Activated T-cell treated with anti-CD3 and anti-CD28 coated beads for 48 hours (primary cell): ENCODE measurements at regions not wholly inside any gene's neighbourhood (a gene's known extent, or its start where the extent isn't known, plus 50 kb on each side); places are given as distances from the start of the nearest gene placed in this dataset.

Experiments
- DNase-seq: peaks from one replicate; pipeline ENCODE4 v3.0.0-alpha.2; 2020; ENCODE audit warnings: low read depth

DNA sequence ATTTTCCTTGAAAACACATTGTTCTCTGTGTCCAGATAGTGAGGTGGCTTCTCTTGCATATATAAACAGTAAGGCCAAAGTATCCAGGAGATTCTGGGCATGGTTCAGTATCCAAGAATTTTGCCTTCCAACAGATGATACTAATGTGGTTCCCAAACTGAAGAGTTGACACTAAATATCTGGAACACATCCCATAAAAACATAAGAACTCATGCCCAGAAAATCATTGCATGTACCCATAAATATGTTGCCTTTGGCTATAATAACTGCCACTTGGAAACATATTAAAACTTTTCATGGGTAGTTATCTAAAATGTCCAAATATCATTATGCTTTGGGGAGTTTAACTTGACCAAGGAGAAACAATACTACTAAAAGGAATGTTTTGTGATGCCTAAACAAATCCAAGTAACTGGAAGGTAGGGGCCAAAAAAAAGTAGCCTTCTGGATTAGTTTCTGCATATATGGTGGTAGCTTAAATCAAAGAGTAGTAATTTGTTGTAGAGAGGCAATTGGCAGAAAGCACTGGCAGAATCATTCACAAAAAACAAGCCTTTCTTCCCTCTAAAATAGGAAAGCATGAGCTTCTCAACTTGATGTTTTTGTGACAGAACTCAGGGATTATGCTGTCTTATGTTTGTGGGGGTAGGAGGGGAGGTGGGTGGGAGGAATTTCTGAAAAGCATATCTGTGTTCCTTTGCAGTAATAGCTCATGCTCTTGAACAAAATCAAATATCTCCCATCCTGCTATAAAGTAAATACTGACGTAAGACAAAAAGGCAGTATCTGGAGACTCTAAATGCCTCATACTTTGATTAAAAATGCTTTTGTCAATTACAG lies 753.9 kb downstream of the TUSC7 start:
- no peak for DNase-seq

DNA sequence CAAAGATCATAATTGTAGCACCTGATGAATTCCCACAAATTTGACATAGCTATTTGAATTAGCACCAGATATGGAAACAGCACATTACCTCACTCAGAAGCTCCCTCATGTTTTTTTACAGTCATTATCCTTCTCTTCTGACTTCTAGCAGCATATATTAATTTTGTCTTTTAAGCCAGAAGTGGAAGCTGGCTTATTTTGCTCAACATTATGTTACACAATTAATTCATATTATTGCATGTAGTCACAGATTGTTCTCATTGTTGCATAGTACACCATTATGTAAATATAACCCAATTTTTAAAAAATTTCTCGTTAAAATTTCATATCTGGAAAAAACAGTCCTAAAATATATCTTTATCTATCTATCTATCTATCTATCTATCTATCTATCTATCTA lies 762.3 kb downstream of the TUSC7 start:
- no peak for DNase-seq

DNA sequence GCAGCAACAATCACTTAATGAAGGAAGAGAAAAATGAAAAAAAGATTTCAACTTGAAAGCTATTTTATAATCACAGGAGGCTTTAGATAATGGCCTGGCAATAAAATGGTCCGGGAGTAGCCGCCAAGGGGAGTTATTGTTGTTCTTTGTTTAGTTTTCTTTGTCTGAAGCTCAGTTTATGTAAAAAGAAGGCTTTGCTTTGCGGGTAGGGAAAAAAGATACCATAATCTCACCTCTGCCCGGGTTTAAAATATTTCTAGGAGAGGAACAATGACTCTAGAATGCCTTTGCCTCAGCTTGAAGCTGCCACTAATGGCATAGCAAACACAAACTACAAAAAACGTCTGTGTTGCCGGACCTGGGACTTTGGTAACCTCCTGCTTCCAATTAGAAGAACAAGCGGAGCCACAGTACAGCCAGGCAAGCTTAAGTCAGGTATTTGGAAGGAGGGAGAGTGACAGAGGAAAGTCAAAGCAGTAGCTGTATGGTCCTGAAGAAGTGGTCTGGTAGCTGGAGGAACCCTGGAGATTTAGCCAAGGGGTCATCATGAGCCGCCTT lies 764.5 kb downstream of the TUSC7 start:
- DNase-seq: no peak

DNA sequence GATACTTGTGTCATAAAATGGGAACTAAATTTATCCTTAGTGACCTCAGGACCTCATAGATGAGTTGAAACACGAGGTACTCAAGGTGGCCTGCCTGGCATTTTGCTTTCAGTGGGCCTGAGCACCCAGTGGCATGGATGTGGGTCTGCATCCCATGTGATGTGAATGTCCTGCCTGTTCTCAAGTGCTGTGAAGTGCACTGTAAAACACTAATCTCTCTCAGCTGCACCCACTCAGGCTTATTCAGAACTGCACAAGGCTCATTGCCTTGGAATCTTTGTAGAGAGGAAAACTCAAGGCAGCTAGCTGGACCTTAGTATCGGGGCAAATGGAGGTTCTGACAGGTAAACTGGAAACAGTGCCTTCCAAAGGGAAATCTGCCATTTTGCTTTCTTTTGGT lies 767.0 kb downstream of the TUSC7 start:
- no peak for DNase-seq

DNA sequence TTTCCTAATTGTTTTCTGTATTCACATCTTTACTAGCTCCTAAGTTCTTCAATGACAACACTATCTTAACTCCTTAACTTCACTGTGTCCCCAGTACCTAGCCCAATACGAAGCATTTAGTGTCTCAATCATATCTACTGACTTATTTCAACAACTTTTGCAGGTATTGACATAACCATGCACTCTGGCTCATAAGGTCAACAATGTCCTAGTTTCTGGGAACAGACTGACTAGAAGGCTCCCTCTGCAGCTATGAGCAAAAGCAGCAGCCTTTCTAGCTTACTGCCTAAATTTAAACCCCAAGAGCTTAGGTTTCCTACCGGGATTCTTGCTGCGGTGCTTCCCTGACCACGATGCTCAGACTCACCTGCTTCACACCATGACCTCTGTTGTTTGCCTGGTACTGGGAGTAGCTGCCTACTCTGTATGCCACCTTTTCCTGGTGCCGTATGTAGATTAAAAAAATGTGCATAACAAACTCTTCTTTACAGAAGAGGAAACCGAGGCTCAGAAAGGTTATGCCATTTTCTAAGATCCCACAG lies 767.7 kb downstream of the TUSC7 start:
- DNase-seq: no peak

DNA sequence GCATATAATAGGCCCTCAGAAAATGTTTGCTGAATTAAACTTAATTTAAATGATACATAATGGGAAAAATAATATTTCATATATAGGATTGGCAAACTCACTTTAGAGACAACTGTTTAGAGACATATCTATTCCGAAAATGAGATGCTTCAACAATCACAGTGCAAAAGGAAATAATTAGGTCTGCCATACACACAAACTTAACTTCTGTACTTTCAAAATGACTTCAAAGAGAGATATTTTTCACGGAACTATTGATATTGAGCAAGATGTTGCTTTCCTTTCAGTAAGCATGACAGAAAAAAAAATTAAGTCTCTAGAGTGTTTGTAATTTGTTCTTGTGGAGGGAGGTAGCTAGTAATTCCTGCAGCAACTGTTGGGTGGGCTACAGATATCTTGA lies 769.5 kb downstream of the TUSC7 start:
- DNase-seq: no peak

DNA sequence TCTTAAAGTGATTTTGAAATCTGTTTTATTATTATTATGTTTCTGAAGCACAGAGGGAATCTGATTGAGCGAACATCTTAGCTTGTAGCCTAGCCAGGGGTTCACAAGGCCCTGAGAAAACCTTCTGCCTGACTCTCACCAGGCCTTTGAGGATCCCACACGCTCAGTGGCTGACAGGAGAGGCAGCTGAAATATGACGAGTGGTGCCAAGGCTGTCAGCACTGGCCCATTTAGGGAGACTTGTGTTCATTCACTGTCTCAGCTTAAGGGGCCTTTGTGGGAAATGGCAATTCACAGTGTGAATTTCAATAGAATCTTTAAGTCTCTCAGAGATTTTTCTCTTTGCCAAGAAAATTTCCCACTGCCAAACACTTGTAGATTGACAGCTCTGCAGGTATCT lies 770.9 kb downstream of the TUSC7 start:
- no peak for DNase-seq

DNA sequence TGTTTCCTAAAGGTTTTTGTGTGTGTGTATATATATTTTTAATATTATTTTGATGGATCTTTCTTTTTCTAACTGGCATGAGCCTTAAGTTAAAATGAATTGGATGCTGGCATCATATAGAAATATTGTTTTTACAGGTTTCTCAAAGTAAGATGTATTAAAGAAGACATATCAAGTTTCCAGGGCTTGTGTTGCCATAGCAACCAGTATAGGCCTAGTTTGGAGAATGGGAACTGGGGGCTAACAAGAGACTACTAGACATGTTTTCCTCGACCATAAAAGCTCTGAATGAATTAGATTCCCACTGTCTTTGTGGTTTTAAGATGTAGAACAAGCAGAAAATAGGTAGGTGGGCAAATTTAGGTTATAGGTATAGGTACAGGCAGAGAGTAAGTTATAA lies 771.4 kb downstream of the TUSC7 start:
- no peak for DNase-seq

DNA sequence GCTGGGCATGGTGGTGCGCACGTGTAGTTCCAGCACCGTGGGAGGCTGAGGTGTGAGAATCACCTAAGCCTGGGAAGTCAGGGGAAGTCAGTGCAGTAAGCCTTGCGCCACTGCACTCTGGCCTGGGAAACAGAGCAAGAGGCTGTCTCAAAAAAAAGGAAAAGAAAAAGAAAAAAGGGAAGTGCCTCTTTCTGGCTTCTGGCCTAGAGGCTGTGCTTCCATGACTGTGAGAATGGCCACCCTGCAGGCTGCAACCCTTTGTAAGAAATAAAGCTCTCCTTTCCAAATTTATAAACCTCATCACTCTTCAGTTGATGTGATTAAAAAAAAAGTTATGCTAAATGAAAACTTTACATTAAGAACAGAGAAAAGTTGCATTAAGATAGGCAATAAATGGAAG lies 774.3 kb downstream of the TUSC7 start:
- DNase-seq: no peak

DNA sequence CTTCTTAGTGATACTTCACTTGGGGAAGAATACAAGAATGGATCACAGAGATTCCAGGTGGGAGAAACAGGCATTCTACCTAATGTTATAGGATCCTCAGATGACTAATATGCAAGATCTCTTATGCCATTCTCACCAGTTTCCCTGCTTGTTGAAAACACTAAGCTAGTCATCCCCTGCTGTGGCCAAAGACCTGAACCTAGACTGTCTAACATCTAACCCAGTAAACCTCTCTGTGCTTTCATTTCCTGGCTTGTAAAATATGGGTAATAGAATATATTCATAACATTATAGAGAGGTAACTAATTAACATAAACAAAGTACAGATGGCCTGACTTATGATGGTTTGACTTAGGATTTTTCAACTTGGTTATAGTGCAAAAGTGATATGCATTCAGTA lies 776.3 kb downstream of the TUSC7 start:
- DNase-seq: no peak

DNA sequence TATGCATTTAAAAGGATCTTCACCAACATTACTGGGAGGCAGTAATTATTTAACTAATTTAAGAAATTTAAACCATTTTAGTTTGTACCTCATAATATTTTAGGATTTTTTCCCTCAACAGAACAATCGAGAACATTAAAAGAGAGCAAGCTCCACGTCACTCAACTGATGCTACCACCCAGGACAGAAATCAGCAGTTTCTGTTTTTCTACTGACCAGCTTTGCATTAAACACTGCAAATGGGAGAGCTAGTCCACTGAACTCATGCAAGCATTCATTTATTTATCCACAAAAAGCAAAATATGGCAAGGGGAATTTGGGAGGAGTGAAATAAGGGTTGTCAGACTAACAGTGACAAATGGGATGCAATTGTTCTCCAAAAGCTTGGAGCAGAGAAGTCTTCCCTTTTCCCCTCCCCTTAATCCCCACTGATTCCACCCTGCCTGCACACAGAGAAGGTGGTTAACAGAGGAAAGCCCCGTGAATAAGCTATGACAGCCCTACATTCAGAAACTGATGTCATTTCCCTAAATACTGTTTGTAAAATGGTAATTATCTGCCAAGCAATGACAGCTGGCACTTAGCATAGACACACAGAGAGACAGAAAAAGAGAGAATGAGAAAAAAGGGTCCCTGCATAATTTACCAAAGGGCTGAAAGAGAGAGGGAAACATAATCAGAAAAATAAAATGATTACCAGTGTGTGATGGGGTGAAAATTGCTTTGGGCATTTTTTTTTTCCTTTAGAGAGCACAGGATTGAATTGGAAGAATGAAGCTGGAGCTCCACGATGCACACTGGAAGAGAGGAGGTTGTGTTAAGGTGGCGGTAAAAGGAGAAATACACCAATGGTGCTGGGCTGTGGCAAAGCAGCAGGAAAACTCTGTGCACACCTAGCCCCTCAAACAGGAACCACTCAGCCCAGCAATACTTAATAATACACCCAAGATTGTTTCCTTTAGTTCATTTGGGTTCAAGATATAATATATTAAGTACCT lies 777.4 kb downstream of the TUSC7 start:
- DNase-seq: no peak

DNA sequence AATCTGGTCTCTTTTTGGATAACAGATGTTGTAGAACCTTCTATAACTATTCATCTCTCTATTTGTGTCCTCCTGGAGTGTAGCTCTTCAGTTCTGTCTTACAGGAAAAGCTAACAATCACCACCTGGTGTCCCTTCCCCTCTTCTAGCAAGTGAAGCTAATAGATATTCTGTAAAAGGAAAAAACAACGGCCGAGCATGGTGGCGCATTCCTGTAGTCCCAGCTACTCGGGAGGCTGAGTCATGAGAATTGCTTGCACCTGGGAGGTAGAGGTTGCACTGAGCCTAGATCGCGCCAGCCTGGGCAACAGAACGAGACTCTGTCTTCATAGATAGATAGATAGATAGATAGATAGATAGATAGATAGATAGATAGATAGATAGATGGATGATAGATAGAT lies 779.4 kb downstream of the TUSC7 start:
- no peak for DNase-seq

DNA sequence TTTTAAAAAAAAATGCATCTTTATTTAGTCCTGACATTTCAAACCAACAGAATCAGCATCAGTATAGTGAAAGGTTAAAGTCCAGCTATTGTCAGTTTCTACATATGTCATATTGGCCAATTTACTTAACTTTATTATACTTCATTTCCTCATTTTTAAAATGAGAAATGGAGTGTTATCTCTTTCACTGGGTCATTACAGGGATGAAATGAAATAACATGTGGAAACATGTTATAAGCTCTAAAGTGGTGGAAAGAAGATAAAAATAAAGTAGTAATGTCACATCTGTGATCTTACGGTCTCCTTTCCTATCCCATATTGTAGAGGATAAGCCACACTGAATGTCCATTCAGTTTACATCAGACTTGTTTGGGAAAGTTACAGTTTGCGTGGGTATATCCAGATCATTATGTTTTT lies 780.1 kb downstream of the TUSC7 start:
- no peak for DNase-seq

DNA sequence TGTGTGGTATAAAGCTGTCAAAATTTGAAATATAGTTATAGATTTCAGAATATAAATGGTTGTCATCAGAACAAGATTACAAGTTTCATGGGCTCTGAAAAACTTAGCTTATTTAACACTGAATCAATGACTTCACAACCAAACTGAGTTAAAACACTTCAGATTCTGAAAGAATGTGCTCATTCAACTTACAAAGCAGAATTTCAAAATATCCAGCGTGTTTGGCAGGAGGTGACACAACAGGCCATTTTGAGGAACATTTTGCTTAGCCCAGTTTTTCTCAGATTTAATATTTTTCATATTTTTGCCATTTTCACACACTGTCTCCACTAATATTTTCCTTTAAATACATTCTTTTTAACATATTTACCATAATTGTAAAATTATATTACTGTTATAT lies 781.1 kb downstream of the TUSC7 start:
- no peak for DNase-seq

DNA sequence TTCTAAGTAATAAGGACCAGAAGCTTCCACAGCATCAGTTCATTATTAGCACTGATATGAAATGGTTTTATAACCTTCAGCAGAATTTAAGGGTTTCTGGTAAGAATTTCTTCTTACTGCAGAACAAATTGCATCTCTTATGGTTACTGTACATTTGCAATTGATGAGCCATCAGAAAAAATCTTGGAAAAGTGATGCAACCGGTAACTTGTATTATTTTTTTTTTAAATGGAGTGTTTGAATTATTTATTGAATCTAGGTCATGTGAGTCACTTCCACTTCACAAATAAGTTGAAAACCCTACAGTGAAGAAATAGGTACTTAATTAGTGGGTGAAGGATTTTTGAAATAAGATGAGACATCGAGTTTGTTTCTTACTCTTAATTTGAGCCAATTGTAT lies 786.0 kb downstream of the TUSC7 start:
- no peak for DNase-seq

DNA sequence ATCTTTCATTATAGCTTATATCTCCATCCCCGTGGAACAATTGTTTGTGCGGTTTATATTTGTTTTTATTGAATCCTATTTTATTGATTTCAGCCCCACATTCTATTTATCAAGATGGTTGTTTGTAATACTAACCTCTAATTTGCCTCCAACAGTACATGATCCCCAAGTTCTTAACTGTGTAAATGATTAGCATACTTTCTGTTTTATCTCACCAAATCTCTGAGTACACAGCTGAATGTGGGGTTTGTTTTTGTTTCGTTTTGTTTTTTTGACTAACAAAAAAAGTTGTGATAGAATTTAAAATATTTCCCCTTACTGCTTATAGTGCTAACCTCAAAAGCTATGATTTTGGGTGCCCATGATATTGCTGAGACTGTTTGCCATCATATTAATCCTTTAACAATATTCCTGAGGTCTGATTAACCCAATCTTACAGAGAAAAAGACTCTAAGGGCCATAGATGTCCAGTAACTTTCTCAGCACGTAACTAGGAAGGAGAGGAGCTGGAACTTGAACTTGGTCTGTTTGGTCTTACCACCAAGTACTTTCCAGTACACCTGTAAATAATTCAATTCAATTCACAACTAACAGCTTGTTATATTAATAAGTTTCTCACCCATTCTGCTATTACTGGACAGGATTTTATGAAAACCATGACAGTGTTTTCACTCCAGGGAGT lies 789.8 kb downstream of the TUSC7 start:
- DNase-seq: no peak

DNA sequence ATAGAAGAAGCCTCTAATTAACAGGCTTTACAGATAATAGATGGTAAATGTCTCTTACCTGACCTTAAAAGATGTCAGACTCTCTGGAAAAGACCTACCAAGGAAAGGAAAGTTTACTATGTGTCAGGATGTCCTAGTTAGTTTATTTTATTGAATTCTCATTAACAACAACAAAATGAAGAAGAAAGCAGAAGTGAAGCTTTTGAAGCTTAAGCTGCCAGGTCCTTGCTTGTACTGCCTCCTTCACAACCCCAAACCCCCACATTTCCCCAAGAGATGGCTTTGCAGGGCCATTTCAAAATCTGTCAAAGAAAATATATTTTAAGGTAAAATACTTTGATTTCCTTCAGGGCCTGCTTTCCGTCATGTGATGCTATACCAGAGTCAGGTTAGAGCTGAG lies 798.4 kb downstream of the TUSC7 start:
- no peak for DNase-seq

DNA sequence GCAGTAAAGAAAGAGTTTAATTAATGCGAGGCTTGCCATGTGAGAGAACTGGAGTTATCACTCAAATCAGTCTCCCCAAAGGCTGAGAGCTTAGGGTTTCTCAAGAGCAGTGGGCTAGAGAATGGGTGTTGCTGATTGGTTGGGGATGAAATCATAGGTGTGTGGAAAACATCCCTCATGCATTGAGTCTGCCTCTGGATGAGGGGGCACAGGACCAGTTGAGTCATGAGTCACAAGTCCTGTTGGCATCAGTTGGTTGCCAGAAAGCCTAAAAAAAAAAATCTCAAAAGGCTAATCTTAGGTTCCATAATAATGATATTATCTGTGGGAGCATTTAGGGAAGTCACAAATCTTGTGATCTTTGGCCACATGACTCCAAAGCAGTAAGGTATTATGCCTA lies 800.3 kb downstream of the TUSC7 start:
- DNase-seq: no peak

DNA sequence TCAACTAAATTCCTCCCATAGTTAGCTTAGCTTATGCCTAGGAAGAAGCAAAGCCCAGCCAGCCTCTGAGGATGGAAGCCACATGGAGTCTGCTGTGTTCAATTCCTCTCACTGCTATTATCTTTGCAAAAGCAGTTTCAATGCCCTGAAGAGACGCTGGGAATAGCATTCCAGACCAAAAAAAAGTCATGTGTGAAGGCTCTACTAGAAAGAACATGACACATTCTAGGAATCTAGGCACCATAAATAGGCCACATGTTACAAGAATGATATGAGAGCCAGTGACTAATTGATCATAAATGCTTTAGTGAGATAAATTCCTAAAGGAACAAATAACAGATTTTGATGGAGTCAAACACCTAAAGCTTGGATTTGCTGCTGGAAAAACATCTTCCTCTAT lies 800.8 kb downstream of the TUSC7 start:
- no peak for DNase-seq

DNA sequence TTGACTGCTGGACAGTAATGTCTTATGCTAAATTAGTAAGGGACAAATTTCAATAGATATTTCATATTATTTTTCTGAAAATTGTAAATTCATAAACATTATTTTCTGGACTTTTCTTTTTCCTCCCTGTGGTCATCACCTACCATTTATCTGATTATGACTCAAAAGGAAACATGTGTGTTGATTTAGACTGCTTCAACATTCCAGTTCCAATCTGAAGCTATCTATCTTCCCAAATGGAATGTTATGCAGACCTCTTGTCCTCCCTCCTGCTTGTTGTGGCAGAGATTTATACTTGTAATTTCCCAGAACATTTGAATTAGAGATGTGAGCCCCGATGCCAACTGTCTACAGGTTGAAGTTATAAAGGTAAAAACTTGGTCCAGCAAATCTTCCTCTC lies 803.4 kb downstream of the TUSC7 start:
- no peak for DNase-seq

DNA sequence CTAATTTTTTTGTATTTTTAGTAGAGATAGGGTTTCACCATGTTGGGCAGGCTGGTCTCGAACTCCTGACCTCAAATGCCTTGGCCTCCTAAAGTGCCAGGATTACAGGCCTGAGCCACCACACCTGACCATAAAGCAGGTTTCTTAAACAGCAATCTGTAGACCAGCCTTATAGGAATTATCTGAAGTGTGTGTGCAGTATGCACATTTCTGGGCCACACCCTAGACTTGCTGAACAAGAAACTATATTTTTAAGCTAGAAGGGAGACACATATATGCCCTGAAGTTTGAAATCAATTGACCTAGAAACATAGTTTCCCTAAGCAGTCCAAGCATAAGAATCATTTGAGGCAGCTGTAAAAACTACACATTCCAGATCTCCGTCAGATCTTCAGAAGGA lies 805.7 kb downstream of the TUSC7 start:
- DNase-seq: no peak

DNA sequence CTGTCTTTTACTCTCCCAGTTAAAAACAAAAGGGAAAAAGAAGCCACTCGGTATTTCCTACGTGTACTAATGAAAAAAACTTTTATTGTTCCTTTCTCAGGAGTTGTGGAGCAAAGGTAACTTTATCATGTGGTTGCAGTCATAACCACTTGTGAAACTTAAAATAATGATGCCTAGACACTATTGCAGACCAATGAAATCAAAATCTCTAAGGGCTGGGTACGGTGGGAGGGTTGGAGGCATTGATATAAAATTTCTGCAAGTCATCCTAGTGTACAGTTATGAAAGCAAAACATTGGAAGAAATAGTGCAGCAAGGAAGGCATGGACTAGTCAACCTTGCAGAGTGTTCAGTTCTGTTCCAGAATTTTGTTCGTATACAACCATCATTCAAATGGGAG lies 808.8 kb downstream of the TUSC7 start:
- no peak for DNase-seq
